ENCODE measurements at regions not wholly inside any gene's neighbourhood (a gene's known extent, or its start where the extent isn't known, plus 50 kb on each side); places are given as distances from the start of the nearest gene placed in this dataset.
"Not testable (repeated sequence)": the region's sequence is repeated elsewhere in the genome, so short reads cannot be mapped to it uniquely, and the experiment has no call there.

- DNase-seq (ENCODE audit: low read depth): no peak
Observed at GRCh38 chr16:85515830-85516397, 97.2 kb upstream of the GSE1 start.

GRCh38 chr16:85517154-85517553 is 96.0 kb upstream of the GSE1 start:
- no peak for DNase-seq (ENCODE audit: low read depth)

- DNase-seq (ENCODE audit: low read depth): no peak
Observed at GRCh38 chr16:85517563-85518179, 95.5 kb upstream of the GSE1 start.

- DNase-seq (ENCODE audit: low read depth): no peak
Observed at GRCh38 chr16:85518398-85519049, 94.6 kb upstream of the GSE1 start.

- not testable (repeated sequence) for DNase-seq (ENCODE audit: low read depth)
Observed at GRCh38 chr16:85519050-85519440, 94.1 kb upstream of the GSE1 start.

GRCh38 chr16:85519540-85520231 is 93.4 kb upstream of the GSE1 start:
- DNase-seq (ENCODE audit: low read depth): no peak

DNA sequence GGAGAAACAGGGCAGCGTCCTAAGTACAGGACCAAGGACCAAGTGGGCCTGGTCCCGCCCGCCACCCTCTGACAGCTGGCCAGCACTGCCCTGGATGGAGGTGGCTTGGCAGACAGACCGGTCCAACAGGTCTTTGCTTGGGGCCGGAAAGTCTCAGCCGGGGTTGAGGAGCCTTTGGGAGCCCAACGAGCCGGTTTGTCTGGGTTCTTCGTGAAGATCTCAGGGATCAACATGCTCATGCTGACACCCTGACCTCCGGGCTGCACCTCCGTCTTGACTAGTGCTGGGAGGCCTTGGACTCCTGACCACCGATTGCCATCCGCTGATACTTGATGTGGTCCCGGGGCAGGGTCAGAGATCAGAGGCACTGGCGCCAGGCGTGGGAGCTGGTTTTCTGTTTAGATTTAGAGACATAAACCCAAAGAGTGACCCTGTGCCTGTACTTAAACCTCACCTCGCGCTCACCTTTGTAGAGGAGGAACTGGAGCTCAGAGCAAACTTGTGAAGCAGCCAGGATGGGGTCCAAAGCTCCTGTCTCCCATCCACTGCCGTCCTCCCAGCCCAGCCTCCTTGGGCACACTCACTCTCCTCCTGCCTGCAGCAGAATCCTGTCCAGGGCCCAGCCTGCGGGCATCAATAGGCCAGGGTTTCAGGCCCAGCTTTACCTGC is 92.1 kb upstream of the GSE1 start:
- no peak for DNase-seq (ENCODE audit: low read depth)

DNA sequence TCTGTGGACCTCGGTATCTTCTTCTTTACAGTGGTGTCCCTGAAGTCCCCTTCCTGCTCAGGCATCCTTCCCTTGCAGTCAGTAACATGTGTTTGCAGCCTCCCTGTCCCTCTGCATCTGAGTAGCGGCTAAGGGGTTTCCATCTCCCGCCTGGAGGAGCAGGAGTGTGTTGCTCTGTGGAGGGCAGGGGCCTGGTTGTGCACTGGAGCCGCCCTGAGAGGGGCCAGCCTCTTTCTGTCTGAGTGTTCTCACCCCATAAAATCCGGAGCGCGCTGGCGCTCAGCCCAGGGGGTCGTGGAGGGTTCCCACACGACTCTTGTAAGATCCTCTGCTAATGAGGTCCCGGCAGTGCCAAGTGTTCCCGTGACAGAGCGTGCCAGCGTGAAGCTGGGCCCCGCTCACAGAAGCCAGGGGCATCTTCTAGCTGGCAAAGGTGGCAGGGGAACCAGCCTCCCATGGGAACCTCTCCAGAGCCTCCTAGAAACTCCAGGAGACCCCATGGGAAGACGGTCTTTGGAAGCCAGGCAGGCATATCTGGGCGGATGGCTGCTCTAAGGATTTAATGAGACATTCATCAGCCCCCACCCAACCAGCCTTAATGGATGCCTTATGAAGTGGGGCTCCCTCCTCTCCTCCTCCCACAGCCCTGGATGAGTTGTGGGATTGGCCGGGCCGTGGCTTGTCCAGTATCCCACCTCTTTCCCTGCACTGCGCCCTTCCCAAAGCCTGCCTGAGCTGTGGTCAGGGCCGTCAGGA is 91.4 kb upstream of the GSE1 start:
- no peak for DNase-seq (ENCODE audit: low read depth)

GRCh38 chr16:85522308-85522841 is 90.7 kb upstream of the GSE1 start:
- no peak for DNase-seq (ENCODE audit: low read depth)

DNA sequence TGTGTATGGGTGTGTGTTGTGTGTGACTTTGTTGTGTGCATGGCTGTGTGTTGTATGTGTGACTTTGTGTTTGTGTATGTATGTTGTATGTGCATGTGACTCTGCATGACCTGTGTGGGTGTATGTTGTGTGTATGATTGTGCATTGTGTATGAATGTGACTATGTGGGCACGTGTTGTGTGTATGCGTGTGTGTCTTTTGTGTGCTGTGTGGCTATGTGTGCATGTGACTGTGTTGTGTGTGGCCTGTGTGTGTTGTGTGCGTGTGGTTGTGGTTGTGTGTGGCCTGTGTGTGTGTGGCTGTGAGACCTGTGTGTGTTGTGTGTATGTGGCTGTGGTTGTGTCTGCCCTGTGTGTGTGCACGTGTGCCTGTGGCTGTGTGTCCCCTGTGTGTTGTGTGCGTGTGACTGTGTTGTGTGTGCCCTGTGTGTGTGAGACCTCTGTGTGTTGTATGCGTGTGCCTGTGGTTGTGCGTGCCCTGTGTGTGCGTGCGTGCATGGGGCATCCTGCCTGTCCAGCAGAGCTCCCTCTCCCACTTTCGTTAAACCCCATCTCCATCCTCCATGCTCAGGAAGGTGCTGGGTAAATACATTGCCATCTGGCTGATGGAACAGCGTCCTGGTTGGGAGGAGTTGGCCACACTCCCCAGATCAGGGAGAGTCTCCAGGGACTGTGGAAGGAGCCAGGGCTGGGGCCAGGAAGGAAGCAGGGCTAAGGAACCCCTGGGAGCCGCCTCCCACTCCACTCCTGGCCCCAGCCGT is 90.1 kb upstream of the GSE1 start:
- DNase-seq (ENCODE audit: low read depth): no peak

DNA sequence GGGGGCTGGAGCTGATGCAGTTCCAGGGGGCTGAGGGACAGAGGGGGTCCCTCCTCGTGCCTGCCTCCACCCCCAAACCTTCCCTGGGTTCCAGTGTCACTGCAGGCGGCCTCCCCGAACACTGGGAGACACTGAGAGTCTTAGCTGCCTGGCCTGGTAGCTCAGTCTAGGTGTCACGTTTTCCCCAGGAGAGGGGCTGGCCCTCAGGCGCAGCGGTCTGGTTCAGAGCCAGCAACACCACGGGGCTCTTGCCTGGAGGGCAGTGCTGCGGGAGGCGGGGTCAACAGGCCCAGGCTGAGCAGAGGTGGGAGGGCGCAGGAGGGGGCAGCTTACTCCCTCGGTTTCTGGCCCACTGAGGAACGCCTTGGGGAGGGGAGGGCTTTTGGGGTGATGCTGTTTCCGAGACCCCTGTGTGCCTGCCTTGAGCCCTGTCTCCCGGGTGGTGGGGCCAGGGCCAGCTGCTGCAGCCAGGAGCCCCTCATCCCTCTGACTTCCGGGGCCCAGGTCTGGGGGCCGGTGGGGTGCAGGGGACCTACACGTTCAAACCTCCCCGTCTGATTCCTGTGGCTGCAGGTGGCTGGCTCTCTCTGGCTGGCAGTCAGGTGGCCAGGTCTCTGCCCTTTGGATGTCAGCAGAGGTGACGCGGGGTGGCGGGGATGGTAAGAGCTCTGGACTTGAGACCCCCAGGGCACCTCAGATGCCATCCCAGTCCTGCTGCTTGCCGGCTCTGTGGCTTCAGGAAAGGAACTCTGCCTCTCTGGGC is 89.3 kb upstream of the GSE1 start:
- DNase-seq (ENCODE audit: low read depth): no peak

DNA sequence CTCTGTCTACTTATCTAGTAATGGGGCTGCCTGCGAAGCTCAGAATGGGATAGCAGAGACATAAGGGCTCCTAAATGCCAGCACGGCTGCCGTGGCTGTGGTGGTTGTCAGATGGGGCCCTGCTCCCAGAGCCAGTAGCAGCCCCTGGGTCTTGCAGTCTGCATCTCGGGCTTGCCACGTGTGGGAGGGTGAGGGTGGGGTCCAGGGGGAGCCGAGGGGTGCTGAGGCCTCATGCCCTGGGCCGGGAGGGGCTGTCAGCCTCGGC is 88.8 kb upstream of the GSE1 start:
- no peak for DNase-seq (ENCODE audit: low read depth)

DNA sequence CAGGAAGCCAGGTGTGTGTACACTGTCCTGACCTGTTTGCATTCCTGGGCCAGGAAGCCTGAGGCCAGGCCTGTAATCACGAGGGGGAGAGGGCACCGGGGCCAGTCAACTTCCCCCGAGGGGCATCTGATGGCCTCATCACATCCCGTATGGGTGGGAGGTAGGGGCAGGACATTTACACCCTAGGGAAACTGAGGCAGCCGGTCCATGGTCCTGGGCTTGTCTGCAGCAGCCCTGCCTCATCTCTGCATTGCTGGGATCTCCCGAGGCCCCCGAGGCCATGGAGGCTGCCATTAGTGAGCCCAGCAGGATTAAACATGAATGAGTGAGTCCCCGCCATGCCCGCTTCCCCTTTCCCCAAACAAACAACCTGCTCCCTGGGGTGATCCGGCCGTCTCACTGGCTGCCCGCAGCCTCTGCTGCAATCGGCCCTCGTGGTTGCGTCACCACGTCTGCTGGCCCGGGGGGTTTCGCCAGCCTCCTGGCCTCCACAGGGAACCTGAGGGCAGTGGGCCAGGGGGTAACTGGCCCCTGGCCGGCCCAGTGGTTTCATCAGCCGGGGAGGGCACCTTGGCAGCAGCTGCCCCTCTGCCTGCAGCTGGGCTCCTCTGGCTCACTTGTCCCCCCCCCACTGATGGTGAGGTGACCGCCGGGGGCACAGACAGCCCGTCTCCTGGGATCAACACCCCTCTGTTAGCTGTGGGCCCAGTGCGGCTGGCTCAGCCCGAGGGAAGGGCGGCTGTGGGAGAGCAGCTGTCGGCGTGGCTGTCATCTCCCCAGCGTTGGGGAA is 88.3 kb upstream of the GSE1 start:
- DNase-seq (ENCODE audit: low read depth): no peak

GRCh38 chr16:85525420-85526184 is 87.5 kb upstream of the GSE1 start:
- DNase-seq (ENCODE audit: low read depth): no peak

GRCh38 chr16:85526185-85526974 is 86.7 kb upstream of the GSE1 start:
- DNase-seq (ENCODE audit: low read depth): no peak

DNA sequence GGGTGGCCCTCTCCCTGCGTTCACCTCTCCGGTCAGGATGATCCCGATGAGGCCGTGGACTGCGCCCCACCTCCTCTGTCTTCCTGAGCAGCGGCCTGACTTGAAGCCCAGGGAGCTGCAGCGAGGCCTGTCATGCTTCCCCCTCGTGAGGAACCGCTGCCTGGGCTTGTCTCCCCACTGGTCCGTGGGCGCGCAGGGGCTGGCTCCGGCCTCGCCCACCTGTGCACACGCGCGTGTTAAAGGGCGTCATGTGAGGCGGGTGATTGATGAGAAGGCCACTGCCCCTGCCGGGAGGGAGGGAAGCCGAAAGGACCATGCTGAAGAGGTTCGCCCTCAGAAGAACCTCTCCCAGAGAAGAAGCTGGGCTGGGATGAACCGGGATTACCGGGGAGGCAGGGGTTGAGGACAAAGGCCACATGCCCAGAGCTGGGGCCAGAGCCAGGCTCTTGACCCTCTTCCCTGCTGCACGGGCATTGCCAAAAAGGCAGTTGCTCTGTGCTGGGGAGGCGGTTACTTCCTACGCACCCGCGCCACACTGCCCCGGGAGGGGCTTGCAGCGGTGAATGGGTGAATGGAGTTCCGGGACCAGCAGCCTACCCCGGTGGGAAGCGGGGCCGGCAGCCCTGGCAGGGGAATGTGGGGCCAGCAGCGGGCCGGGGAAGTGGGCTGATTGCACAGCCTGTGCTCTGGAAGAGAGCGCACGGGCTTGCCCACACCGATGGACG is 85.9 kb upstream of the GSE1 start:
- no peak for DNase-seq (ENCODE audit: low read depth)

GRCh38 chr16:85527767-85528297 is 85.3 kb upstream of the GSE1 start:
- no peak for DNase-seq (ENCODE audit: low read depth)

All from non-pigmented ciliary epithelial cell (primary cell).